GM23338 (cell line): ENCODE measurements at regions not wholly inside any gene's neighbourhood (a gene's known extent, or its start where the extent isn't known, plus 50 kb on each side); places are given as distances from the start of the nearest gene placed in this dataset.

ENCODE experiments used
- CREB1 ChIP-seq: fragments of 250-450 bp; sonication (Bioruptor Pico); IDR thresholded peaks from 2 replicates; pipeline ENCODE4 v1.5.0; 2020; ENCODE audit warnings: low read depth, mild to moderate bottlenecking, moderate library complexity
- CTCF ChIP-seq, 2 experiments: fragments of 200-600 bp in 1 of 2; sonication (generic) in 1 of 2; conservative IDR thresholded peaks; 2 replicates each; pipeline versions ENCODE4 v1.5.1 to v1.6.1; 2016 to 2017; ENCODE audit warnings: antibody characterized with exemption in 2 of 2, low read depth in 2 of 2, mild to moderate bottlenecking in 2 of 2, moderate library complexity in 1 of 2
- ETS1 ChIP-seq: IDR thresholded peaks from 2 replicates; pipeline ENCODE4 v1.6.1; 2016; ENCODE audit warnings: antibody characterized with exemption
- EZH2 ChIP-seq: fragments of 200-600 bp; sonication (generic); IDR thresholded peaks from one replicate; pipeline ENCODE4 v1.8.0; 2017; ENCODE audit warnings: antibody characterized with exemption, mild to moderate bottlenecking, low read depth; ENCODE audit not compliant: unreplicated experiment
- EZH2phosphoT487 ChIP-seq: fragments of 200-600 bp; sonication (generic); IDR thresholded peaks from one replicate; pipeline ENCODE4 v1.8.1; 2018; ENCODE audit warnings: antibody characterized with exemption; ENCODE audit not compliant: unreplicated experiment
- JUNB ChIP-seq: IDR thresholded peaks from one replicate; pipeline ENCODE4 v1.6.1; 2016; ENCODE audit warnings: antibody characterized with exemption; ENCODE audit not compliant: unreplicated experiment
- NANOG ChIP-seq: IDR thresholded peaks from 2 replicates; pipeline ENCODE4 v1.6.1; 2016; ENCODE audit warnings: antibody characterized with exemption, borderline replicate concordance
- POLR2AphosphoS5 ChIP-seq: IDR thresholded peaks from 2 replicates; pipeline ENCODE4 v1.6.1; 2016; ENCODE audit warnings: antibody characterized with exemption, low read depth
- REST ChIP-seq: IDR thresholded peaks from one replicate; pipeline ENCODE4 v1.6.1; 2018; ENCODE audit warnings: antibody characterized with exemption; ENCODE audit not compliant: unreplicated experiment
- STAT1 ChIP-seq: IDR thresholded peaks from one replicate; pipeline ENCODE4 v1.6.1; 2016; ENCODE audit warnings: antibody characterized with exemption; ENCODE audit not compliant: unreplicated experiment
- ZNF114 ChIP-seq: fragments of 250-450 bp; sonication (Bioruptor Pico); IDR thresholded peaks from 2 replicates; pipeline ENCODE4 v1.5.0; 2020; ENCODE audit warnings: mild to moderate bottlenecking, moderate library complexity
- ZNF331 ChIP-seq: fragments of 250-450 bp; sonication (Bioruptor Pico); IDR thresholded peaks from 2 replicates; pipeline ENCODE4 v1.5.0; 2020; ENCODE audit warnings: low read depth, mild to moderate bottlenecking, moderate library complexity
- ZNF462 ChIP-seq: fragments of 250-450 bp; sonication (Bioruptor Pico); IDR thresholded peaks from 2 replicates; pipeline ENCODE4 v1.5.0; 2020; ENCODE audit warnings: mild to moderate bottlenecking, moderate library complexity

GRCh38 chr18:61244632-61245031 lies 88.6 kb upstream of the CDH20 start:
- TF ChIP-seq CTCF (conservative IDR thresholded peaks at IDR 0.05; ENCODE audit: low read depth in 2 of 2), result no peak
- no peak for TF ChIP-seq POLR2AphosphoS5
- no peak for TF ChIP-seq ZNF462 (CRISPR knock-in tag)
- no peak for TF ChIP-seq REST
- TF ChIP-seq EZH2phosphoT487, result no peak
- no peak for TF ChIP-seq CREB1 (CRISPR knock-in tag)
- no peak for TF ChIP-seq EZH2
- no peak for TF ChIP-seq ZNF331 (CRISPR knock-in tag)
- no peak for TF ChIP-seq ETS1
- no peak for TF ChIP-seq ZNF114
- TF ChIP-seq JUNB, result no peak
- no peak for TF ChIP-seq STAT1
- TF ChIP-seq NANOG, result no peak
